ENCODE measurements at regions not wholly inside any gene's neighbourhood (a gene's known extent, or its start where the extent isn't known, plus 50 kb on each side); places are given as distances from the start of the nearest gene placed in this dataset.
"Not testable (repeated sequence)": the region's sequence is repeated elsewhere in the genome, so short reads cannot be mapped to it uniquely, and the experiment has no call there.

- no peak for TF ChIP-seq CTCF (IDR thresholded peaks at IDR 0.05)
- Histone ChIP-seq H3K27ac (peak overlapping the region in 1 of 2 donors; percentile 60), H3K4me3 (no peak overlapping the region)
- no peak for DNase-seq (ENCODE audit: low spot score)
Observed at GRCh38 chr1:9466780-9467758, 72.2 kb upstream of the SLC25A33 start.

DNA sequence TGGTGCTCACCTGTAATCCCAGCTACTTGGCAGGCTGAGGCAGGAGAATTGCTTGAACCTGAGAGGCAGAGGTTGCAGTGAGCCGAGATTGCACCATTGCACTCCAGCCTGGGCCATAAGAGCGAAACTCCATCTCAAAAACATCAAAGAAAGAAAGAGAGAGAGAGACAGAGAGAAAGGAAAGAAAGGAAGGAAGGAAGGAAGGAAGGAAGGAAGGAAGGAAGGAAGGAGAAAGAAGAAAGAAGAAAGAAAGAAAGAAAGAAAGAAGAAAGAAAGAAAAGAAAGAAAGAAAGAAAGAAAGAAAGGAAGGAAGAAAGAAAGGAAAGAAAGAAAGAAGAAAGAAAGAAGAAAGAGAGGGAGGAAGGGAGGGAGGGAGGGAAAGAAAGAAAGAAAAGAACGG, 69.4 kb upstream of the SLC25A33 start:
- not testable (repeated sequence) for H3K4me3 ChIP-seq; DNase-seq (ENCODE audit: low spot score); H3K27ac ChIP-seq

DNA sequence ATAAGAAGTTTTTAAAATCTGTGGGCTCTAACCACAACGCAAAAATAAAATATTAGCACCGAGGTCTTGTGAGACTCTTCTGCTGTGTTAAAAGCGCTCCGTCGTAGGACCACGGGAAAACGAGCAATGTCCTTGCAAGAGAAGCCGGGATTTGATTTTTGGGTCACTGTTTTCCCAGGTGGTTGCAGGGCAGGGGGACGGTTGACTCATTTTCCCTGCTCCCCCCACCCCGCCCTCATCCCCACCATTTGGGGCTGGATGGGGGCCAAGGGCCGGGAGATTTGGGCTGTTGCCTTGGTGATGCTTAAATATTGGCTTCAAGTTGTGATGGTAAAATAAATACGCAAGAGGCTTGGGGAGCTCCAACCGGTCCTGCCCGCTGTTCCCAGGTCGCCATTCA, 67.6 kb upstream of the SLC25A33 start:
- Histone ChIP-seq H3K27ac (peak overlapping the region in 1 of 2 donors; percentile 11), H3K4me3 (no peak overlapping the region)
- no peak for TF ChIP-seq CTCF (IDR thresholded peaks at IDR 0.05)
- DNase-seq (ENCODE audit: low spot score), result no peak

GRCh38 chr1:9472386-9473031, 66.8 kb upstream of the SLC25A33 start:
- no peak overlapping the region for H3K4me3 ChIP-seq
- no peak for DNase-seq (ENCODE audit: low spot score)
- peak overlapping the region in 1 of 2 donors; percentile 80 for H3K27ac ChIP-seq
- TF ChIP-seq CTCF (IDR thresholded peaks at IDR 0.05), result no peak

DNA sequence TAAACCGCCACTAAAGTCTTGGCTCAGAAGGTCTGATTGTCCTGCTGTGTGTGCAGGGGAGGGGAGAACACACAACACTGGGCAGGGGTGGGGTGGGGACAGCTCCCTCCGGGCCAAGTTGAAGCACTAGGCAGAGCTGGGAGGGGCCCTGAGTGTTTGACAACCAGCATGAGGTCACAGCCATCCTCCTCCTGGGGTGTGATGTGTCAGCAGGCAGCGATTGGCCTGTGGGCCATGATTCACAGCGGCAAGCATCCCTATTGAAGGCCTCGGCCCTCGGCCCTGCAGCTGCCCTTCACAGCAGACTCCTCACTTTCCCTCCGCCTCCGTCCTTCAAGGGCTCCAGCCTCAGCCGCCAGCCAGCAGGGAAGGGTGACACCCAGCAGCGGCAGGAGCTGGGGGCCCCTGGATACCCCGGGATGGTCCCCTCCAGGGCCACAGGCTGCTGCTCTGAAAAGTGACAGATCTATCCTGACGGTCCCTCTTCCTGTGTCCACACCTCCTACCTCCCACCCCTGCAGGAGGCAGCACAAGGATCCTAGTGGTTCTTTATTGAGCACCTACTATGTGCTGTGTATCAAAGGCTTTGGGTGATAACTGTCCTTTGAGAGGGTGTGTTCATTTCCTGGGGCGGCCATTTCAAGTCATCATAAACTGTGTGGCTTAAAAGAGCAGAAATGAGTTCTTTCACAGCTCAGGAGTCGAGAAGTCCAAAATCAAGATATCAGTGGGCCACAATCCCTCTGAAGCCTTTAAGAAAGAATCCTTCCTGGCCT, 66.0 kb upstream of the SLC25A33 start:
- TF ChIP-seq CTCF (IDR thresholded peaks at IDR 0.05), result no peak
- Histone ChIP-seq H3K4me3 (no peak overlapping the region), H3K27ac (peak overlapping the region in 1 of 2 donors; percentile 80)
- DNase-seq (ENCODE audit: low spot score), result peak; percentile 87

DNA sequence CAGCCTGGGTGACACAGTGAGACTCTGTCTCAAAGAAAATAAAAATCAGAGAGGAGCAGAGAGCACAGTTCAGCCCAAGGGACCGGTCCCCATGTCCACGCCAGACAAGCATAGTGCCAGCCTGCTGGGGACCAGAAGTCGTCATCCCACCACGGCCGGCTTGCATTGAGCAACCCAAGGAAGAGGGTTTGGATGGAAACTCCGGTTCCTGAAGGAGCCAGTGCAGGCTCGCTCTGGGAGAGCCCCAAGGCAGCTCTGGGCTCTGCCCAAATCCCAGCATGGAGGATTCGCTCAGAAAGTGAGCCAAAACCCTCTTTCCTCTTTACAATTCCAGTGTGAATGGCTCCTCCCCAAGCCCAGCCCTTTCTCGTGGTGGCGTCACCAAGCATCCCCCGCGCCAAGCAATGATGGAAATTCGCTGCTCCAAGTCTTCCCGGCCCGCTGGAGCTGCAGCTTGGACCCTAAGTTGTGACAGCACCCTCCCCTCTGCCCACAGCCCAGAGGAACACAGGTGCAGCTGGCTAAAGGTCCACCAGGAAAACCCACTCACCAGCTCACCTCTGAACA, 64.1 kb upstream of the SLC25A33 start:
- H3K4me3 ChIP-seq, result no peak overlapping the region
- DNase-seq (ENCODE audit: low spot score), result no peak
- TF ChIP-seq CTCF (IDR thresholded peaks at IDR 0.05), result no peak
- H3K27ac ChIP-seq, result no peak overlapping the region

Data from coronary artery (tissue), 2 donors.